Left cardiac atrium (tissue), 4 donors: ENCODE measurements at regions not wholly inside any gene's neighbourhood (a gene's known extent, or its start where the extent isn't known, plus 50 kb on each side); places are given as distances from the start of the nearest gene placed in this dataset.
"Not testable (repeated sequence)": the region's sequence is repeated elsewhere in the genome, so short reads cannot be mapped to it uniquely, and the experiment has no call there.

Experiments
- ATAC-seq, 2 donors: fragments of 200-7000 bp; cut with Tn5 transposase; one replicate each; pipeline ENCODE4 v1.9.1; 2020; ENCODE audit warnings: mild to moderate bottlenecking in 2 of 2, moderate library complexity in 2 of 2
- DNase-seq: peaks from one replicate; pipeline ENCODE4 v3.0.0-alpha.2; 2020
- intact Hi-C, 2 donors: fragments of 100-400 bp; cut with DNase I; formaldehyde crosslinking; loops; one replicate each; pipeline versions ENCODE4 v1.14.1 to v1.15.1; 2022 to 2023
- donor health status: DM: no; HTN: yes; CAD: no.
- donor health status: DM: no; HTN: yes; CAD: no; lungs with severe emphysema.
- donor health status: DM: yes; HTN: yes; CAD: no.
- donor health status: Dilated cardiomyopathy.

GRCh38 chr18:59990121-59990823 lies 90.5 kb downstream of the PMAIP1 start:
- intact Hi-C loops: no loop called here
- ATAC-seq (no peak), DNase-seq (no peak)

- no peak for ATAC-seq
- intact Hi-C loops: loop anchor here in 1 of 2 donors (5.0 kb wide), 2 partner anchors 559 to 1514 kb away; no protein-coding TSS in a partner anchor
- DNase-seq: peak; percentile 39
Measured at GRCh38 chr18:59988098-59988706, 88.4 kb downstream of the PMAIP1 start.

GRCh38 chr18:59987102-59987501 lies 87.3 kb downstream of the PMAIP1 start:
- no peak for ATAC-seq
- DNase-seq: no peak
- intact Hi-C loops: loop anchor here in 1 of 2 donors (5.0 kb wide), 2 partner anchors 560 to 1515 kb away; no protein-coding TSS in a partner anchor

GRCh38 chr18:59986139-59986538 lies 86.3 kb downstream of the PMAIP1 start:
- intact Hi-C loops: loop anchor here in 1 of 2 donors (5.0 kb wide), 2 partner anchors 561 to 1516 kb away; no protein-coding TSS in a partner anchor
- ATAC-seq: no peak
- DNase-seq: no peak

GRCh38 chr18:59985289-59985688 lies 85.5 kb downstream of the PMAIP1 start:
- ATAC-seq (no peak), DNase-seq (no peak)
- intact Hi-C loops: loop anchor here in 1 of 2 donors (5.0 kb wide), 2 partner anchors 562 to 1517 kb away; no protein-coding TSS in a partner anchor

- intact Hi-C loops: no loop called here
- no peak for DNase-seq
- ATAC-seq: no peak
Measured at GRCh38 chr18:59983506-59983905, 83.7 kb downstream of the PMAIP1 start.

GRCh38 chr18:59980188-59980637 lies 80.4 kb downstream of the PMAIP1 start:
- intact Hi-C loops: no loop called here
- DNase-seq: no peak
- ATAC-seq: no peak

- DNase-seq (no peak), ATAC-seq (no peak)
- intact Hi-C loops: no loop called here
Measured at GRCh38 chr18:59971871-59972428, 72.2 kb downstream of the PMAIP1 start.

GRCh38 chr18:59971144-59971543 lies 71.3 kb downstream of the PMAIP1 start:
- intact Hi-C loops, ATAC-seq, DNase-seq: not testable (repeated sequence)

GRCh38 chr18:59969477-59970028 lies 69.8 kb downstream of the PMAIP1 start:
- DNase-seq, intact Hi-C loops: not testable (repeated sequence)
- ATAC-seq: peak in 1 of 2 donors; percentile 12

- DNase-seq (no peak), ATAC-seq (no peak)
- intact Hi-C loops: no loop called here
Measured at GRCh38 chr18:59968583-59968982, 68.8 kb downstream of the PMAIP1 start.

GRCh38 chr18:59967878-59968277 lies 68.1 kb downstream of the PMAIP1 start:
- no peak for ATAC-seq
- no peak for DNase-seq
- intact Hi-C loops: no loop called here

GRCh38 chr18:59966913-59967312 lies 67.1 kb downstream of the PMAIP1 start:
- no peak for DNase-seq
- no peak for ATAC-seq
- intact Hi-C loops: no loop called here

- no peak for ATAC-seq
- no peak for DNase-seq
- intact Hi-C loops: no loop called here
Measured at GRCh38 chr18:59963229-59963628, 63.4 kb downstream of the PMAIP1 start.

GRCh38 chr18:59961070-59961469 lies 61.3 kb downstream of the PMAIP1 start:
- DNase-seq (no peak), ATAC-seq (no peak)
- intact Hi-C loops: no loop called here

- DNase-seq (no peak), ATAC-seq (no peak)
- intact Hi-C loops: no loop called here
Measured at GRCh38 chr18:59960272-59960671, 60.5 kb downstream of the PMAIP1 start.

- intact Hi-C loops: no loop called here
- DNase-seq: no peak
- ATAC-seq: no peak
Measured at GRCh38 chr18:59959606-59960005, 59.8 kb downstream of the PMAIP1 start.

- intact Hi-C loops: no loop called here
- ATAC-seq (no peak), DNase-seq (no peak)
Measured at GRCh38 chr18:59959073-59959472, 59.3 kb downstream of the PMAIP1 start.

GRCh38 chr18:59957957-59958356 lies 58.2 kb downstream of the PMAIP1 start:
- intact Hi-C loops: no loop called here
- peak in 1 of 2 donors; percentile 53 for ATAC-seq
- DNase-seq: peak; percentile 43

GRCh38 chr18:59954755-59955156 lies 55.0 kb downstream of the PMAIP1 start:
- intact Hi-C loops: no loop called here
- DNase-seq (no peak), ATAC-seq (no peak)
